T-helper 2 cell treated with Interferon-gamma antibody and Interleukin-4, amounts not matched to agents 5 μg/mL and 100 μg/mL, for 36 hours (primary cell): ENCODE measurements at regions not wholly inside any gene's neighbourhood (a gene's known extent, or its start where the extent isn't known, plus 50 kb on each side); places are given as distances from the start of the nearest gene placed in this dataset.
"Not testable (repeated sequence)": the region's sequence is repeated elsewhere in the genome, so short reads cannot be mapped to it uniquely, and the experiment has no call there.

Experiments used
- DNase-seq: peaks from one replicate; pipeline ENCODE4 v3.0.0; 2021; ENCODE audit warnings: low spot score
- H3K27ac Mint-ChIP-seq: one replicate; pipeline ENCODE4 v1.8.0; 2021; ENCODE audit warnings: mild to moderate bottlenecking, mixed read lengths
- H3K27me3 Mint-ChIP-seq: one replicate; pipeline ENCODE4 v1.8.0; 2021; ENCODE audit warnings: low read depth, mixed read lengths
- H3K36me3 Mint-ChIP-seq: one replicate; pipeline ENCODE4 v1.8.0; 2021; ENCODE audit warnings: low read depth, mixed read lengths
- H3K4me1 Mint-ChIP-seq: one replicate; pipeline ENCODE4 v1.8.0; 2021; ENCODE audit warnings: low read depth, mixed read lengths
- H3K4me3 Mint-ChIP-seq: one replicate; pipeline ENCODE4 v1.8.0; 2022; ENCODE audit warnings: mild to moderate bottlenecking, moderate library complexity, mixed read lengths
- H3K9me3 Mint-ChIP-seq: one replicate; pipeline ENCODE4 v1.8.0; 2021; ENCODE audit warnings: mixed read lengths

GRCh38 chr5:157986431-157986990 is 127.6 kb upstream of the CLINT1 start:
- Mint-ChIP-seq H3K4me3 (no peak overlapping the region), H3K4me1 (no peaks in the 10 kb centered on the region), H3K27me3 (peaks cover 26% of the 10 kb centered on the region), H3K36me3 (no peaks in the 10 kb centered on the region), H3K9me3 (no peaks in the 10 kb centered on the region), H3K27ac (no peak overlapping the region)
- no peak for DNase-seq

GRCh38 chr5:157984611-157985010 is 125.7 kb upstream of the CLINT1 start:
- no peak overlapping the region for H3K27ac Mint-ChIP-seq
- H3K4me3 Mint-ChIP-seq = no peak overlapping the region
- H3K36me3 Mint-ChIP-seq = no peaks in the 10 kb centered on the region
- no peak for DNase-seq
- peaks cover 26% of the 10 kb centered on the region for H3K27me3 Mint-ChIP-seq
- H3K4me1 Mint-ChIP-seq = no peaks in the 10 kb centered on the region
- H3K9me3 Mint-ChIP-seq = no peaks in the 10 kb centered on the region

DNA sequence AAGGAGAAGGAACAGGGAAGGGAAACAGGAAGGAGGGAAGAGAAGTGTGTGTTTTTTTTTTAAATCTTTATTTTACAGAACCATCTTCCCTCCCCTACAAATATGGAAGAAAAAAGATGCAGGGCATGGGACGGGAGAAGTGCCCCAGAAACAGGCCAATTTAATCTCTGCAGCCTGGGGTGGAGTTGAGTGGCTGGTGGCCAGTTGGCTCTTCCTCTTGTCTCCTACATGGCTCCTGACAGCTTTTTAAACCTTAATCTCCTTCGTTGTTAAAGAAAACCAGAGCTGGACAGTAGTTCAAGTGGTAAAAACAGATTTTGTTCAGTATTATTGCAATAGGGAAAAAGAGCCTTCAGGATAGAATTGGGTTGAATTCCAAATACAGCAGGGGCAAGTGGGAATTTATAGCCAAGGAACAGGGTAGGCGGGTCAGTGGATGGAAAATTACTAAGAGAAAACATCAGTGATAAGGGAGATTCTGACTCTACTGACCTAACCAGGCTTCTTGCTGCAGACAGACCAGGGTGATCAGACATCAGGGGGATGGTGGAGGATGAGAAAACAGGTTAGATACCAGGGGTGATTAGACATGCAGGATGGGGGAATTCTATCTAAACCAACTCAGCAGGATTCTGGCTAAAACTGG is 125.1 kb upstream of the CLINT1 start:
- H3K9me3 Mint-ChIP-seq = no peaks in the 10 kb centered on the region
- peaks cover 21% of the 10 kb centered on the region for H3K27me3 Mint-ChIP-seq
- H3K27ac Mint-ChIP-seq = no peak overlapping the region
- H3K36me3 Mint-ChIP-seq = no peaks in the 10 kb centered on the region
- H3K4me1 Mint-ChIP-seq = no peaks in the 10 kb centered on the region
- no peak overlapping the region for H3K4me3 Mint-ChIP-seq
- DNase-seq = no peak

GRCh38 chr5:157978061-157978460 is 119.1 kb upstream of the CLINT1 start:
- H3K36me3 Mint-ChIP-seq = no peaks in the 10 kb centered on the region
- peaks cover 29% of the 10 kb centered on the region for H3K27me3 Mint-ChIP-seq
- H3K4me3 Mint-ChIP-seq = no peak overlapping the region
- H3K9me3 Mint-ChIP-seq = no peaks in the 10 kb centered on the region
- no peak overlapping the region for H3K27ac Mint-ChIP-seq
- no peak for DNase-seq
- H3K4me1 Mint-ChIP-seq = no peaks in the 10 kb centered on the region

DNA sequence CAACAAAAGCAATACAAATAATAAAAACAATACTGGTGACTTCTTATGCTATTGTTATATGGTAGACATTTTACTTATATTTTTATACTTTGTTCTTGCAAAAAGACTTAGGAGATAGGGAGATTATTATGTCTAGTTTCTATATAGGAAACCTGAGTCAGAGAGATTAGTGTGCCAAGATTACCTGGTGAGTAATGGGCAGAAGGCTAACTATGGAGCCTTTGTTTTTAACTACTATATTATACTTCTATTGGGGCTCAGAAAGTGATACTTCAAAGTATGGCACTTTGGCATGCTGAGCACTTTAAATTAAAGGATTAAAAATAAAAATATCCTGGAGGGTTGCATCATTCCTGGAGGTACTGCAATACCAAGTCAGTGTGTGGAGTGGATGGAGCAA is 117.5 kb upstream of the CLINT1 start:
- Mint-ChIP-seq H3K4me3 (no peak overlapping the region), H3K9me3 (no peaks in the 10 kb centered on the region), H3K27me3 (peaks cover 35% of the 10 kb centered on the region), H3K36me3 (no peaks in the 10 kb centered on the region), H3K4me1 (no peaks in the 10 kb centered on the region), H3K27ac (no peak overlapping the region)
- DNase-seq = no peak

- H3K4me1 Mint-ChIP-seq = no peaks in the 10 kb centered on the region
- H3K27ac Mint-ChIP-seq = no peak overlapping the region
- H3K36me3 Mint-ChIP-seq = no peaks in the 10 kb centered on the region
- no peak for DNase-seq
- peaks cover 28% of the 10 kb centered on the region for H3K27me3 Mint-ChIP-seq
- H3K9me3 Mint-ChIP-seq = no peaks in the 10 kb centered on the region
- H3K4me3 Mint-ChIP-seq = no peak overlapping the region
Measured at GRCh38 chr5:157972579-157972978, 113.6 kb upstream of the CLINT1 start.

DNA sequence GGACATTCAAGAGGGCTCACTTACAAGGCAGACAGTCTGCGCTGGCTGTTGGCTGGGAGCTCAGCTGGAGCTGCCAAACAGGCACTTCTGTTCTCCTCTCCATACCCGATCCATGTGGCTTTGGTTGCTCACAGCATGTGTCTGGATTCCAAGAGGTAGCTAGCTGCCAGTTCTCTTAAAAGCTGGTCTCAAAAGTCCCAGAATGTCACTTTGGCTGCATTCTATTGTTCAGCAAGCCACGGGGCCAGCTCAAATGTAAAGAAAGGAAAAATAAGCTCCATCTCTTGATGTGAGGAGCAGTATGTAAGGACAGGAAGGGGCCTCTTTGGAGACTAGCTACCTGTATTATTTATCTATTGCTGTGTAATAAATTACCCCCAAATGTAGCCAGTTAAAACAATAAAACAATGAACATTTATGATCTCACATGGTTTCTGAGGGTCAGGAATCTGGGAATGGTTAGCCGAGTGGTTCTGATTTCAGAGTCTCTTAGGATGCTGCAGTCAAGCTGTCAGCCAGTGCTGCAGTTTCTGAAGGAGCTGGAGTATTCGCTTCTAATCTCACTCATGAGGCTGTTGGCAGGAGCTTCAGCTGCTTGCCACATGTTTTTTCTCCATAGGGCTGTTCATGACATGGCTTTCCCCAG is 112.7 kb upstream of the CLINT1 start:
- no peak overlapping the region for H3K4me3 Mint-ChIP-seq
- no peak for DNase-seq
- H3K9me3 Mint-ChIP-seq = no peaks in the 10 kb centered on the region

DNA sequence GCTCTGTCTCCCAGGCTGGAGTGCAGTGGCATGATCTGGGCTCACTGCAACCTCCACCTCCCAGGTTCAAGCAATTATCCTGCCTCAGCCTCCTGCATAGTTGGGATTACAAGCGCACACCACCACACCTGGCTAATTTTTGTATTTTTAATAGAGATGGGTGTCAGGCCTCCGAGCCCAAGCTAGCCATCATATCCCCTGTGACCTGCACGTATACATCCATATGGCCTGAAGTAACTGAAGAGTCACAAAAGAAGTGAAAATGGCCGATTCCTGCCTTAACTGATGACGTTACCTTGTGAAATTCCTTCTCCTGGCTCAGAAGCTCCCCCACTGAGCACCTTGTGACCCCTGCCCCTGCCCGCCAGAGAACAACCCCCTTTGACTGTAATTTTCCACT is 109.6 kb upstream of the CLINT1 start:
- H3K4me3 Mint-ChIP-seq, DNase-seq, H3K27ac Mint-ChIP-seq, H3K9me3 Mint-ChIP-seq, H3K4me1 Mint-ChIP-seq, H3K36me3 Mint-ChIP-seq: not testable (repeated sequence)
- peaks cover 13% of the 10 kb centered on the region for H3K27me3 Mint-ChIP-seq

More for the DNA sequence above, 112.7 kb upstream of the CLINT1 start:
- Mint-ChIP-seq H3K27ac (no peak overlapping the region), H3K4me1 (no peaks in the 10 kb centered on the region), H3K27me3 (peaks cover 23% of the 10 kb centered on the region), H3K36me3 (no peaks in the 10 kb centered on the region)

DNA sequence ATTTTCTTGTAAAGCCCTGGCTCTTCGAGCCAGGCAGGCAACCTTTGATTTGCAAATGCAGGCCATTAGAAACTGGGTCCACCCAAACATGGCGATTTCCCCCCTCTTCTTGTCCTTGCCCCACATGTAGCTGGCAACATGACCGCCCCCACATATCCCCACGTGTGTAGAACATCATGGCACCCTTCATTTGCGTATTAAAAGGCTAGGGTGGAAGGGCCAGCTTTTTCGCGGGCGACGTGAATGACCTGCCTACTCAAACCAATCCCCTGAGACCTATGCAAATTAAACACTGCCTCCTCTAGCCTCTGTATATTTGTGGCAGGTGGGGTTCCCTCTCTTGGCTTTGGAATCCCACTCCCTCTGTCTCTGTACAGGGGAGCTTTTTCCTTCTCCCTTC is 107.0 kb upstream of the CLINT1 start:
- peaks cover 7% of the 10 kb centered on the region for H3K27me3 Mint-ChIP-seq
- no peaks in the 10 kb centered on the region for H3K4me1 Mint-ChIP-seq
- DNase-seq = no peak
- no peaks in the 10 kb centered on the region for H3K36me3 Mint-ChIP-seq
- no peak overlapping the region for H3K4me3 Mint-ChIP-seq
- H3K9me3 Mint-ChIP-seq = no peaks in the 10 kb centered on the region
- no peak overlapping the region for H3K27ac Mint-ChIP-seq

GRCh38 chr5:157965040-157965678 is 106.2 kb upstream of the CLINT1 start:
- no peak for DNase-seq
- no peak overlapping the region for H3K4me3 Mint-ChIP-seq
- no peaks in the 10 kb centered on the region for H3K4me1 Mint-ChIP-seq
- H3K9me3 Mint-ChIP-seq = no peaks in the 10 kb centered on the region
- no peaks in the 10 kb centered on the region for H3K36me3 Mint-ChIP-seq
- H3K27me3 Mint-ChIP-seq = peaks cover 10% of the 10 kb centered on the region
- no peak overlapping the region for H3K27ac Mint-ChIP-seq

DNA sequence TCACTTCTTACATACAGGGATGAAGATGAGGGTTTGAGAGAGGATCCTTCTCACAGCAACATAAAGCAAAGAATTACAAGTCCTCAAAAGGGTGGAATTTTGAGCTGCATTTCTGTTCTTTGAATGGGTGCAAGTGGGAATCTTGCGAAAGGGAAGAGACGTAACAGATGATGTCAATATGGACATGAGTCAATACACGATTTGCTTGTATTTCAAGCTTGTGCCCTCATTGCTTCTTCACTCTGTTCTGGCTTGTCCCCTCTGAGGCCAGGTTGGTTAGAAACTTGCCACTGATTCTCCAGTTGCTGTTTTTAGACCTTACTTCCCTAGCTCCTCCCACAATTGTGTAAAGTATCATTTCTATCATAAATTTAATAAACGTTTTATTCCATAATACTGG is 104.8 kb upstream of the CLINT1 start:
- Mint-ChIP-seq H3K4me3 (no peak overlapping the region), H3K36me3 (no peaks in the 10 kb centered on the region), H3K9me3 (no peaks in the 10 kb centered on the region), H3K4me1 (no peaks in the 10 kb centered on the region), H3K27me3 (peaks cover 12% of the 10 kb centered on the region), H3K27ac (no peak overlapping the region)
- DNase-seq = no peak

- no peak overlapping the region for H3K27ac Mint-ChIP-seq
- no peak overlapping the region for H3K4me3 Mint-ChIP-seq
- no peaks in the 10 kb centered on the region for H3K36me3 Mint-ChIP-seq
- no peaks in the 10 kb centered on the region for H3K9me3 Mint-ChIP-seq
- DNase-seq = no peak
- H3K4me1 Mint-ChIP-seq = no peaks in the 10 kb centered on the region
- H3K27me3 Mint-ChIP-seq = peaks cover 12% of the 10 kb centered on the region
Measured at GRCh38 chr5:157963244-157963643, 104.3 kb upstream of the CLINT1 start.

- not testable (repeated sequence) for DNase-seq, H3K36me3 Mint-ChIP-seq, H3K9me3 Mint-ChIP-seq, H3K4me3 Mint-ChIP-seq, H3K4me1 Mint-ChIP-seq, H3K27ac Mint-ChIP-seq
- H3K27me3 Mint-ChIP-seq = peaks cover 10% of the 10 kb centered on the region
Measured at GRCh38 chr5:157962686-157963085, 103.7 kb upstream of the CLINT1 start.

DNA sequence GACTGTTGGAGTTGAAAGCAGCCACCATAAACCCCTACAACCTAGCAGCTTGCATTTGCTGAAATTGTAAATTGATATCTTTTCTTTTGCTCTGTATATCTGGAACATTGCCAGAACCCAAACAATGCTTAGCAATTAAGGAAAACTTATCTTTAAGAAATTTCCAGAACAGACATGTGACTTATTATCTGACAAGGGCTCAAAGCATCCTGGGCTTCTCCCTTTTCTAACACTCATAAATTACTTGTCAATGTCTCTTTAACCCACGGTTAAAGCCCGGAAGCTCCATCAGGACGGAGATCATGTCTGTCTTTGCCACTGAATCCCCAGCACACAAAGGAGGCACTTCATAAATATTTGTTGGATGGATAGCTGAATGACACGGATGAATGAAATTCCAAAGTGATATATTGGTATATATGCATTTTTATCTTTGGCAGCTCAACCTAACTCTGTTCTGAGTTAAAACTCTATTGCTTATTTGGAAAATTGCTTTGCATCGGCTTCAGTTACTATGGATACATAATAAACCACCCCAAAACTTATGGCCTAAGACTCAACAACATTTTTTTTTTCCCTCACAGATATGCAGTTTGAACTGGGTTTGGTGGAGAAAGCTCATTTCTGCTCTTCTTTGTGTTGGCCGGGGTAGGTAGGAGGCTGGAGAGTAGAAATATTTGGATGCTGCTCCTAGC is 103.1 kb upstream of the CLINT1 start:
- H3K4me3 Mint-ChIP-seq = no peak overlapping the region
- DNase-seq = no peak
- H3K27me3 Mint-ChIP-seq = peaks cover 10% of the 10 kb centered on the region
- H3K27ac Mint-ChIP-seq = no peak overlapping the region
- no peaks in the 10 kb centered on the region for H3K4me1 Mint-ChIP-seq
- H3K9me3 Mint-ChIP-seq = no peaks in the 10 kb centered on the region
- no peaks in the 10 kb centered on the region for H3K36me3 Mint-ChIP-seq
